Stimulated activated naive B cell treated with anti-CD40 and anti-IgM and Interleukin-4, amounts not matched to agents 10 μg/mL and 1 μg/mL and 100 μg/mL, for 72 hours (primary cell): ENCODE measurements at regions not wholly inside any gene's neighbourhood (a gene's known extent, or its start where the extent isn't known, plus 50 kb on each side); places are given as distances from the start of the nearest gene placed in this dataset.
"Not testable (repeated sequence)": the region's sequence is repeated elsewhere in the genome, so short reads cannot be mapped to it uniquely, and the experiment has no call there.

Experiments
- ATAC-seq, 2 donors: fragments of 150-1000 bp; cut with Tn5 transposase; replicated peaks; 2 replicates each; pipeline ENCODE4 v1.10.0; 2021; ENCODE audit warnings: moderate library complexity in 1 of 2
- DNase-seq: peaks from one replicate; pipeline ENCODE4 v3.0.0; 2021
- H3K27ac Mint-ChIP-seq: one replicate; pipeline ENCODE4 v1.8.0; 2022; ENCODE audit warnings: mild to moderate bottlenecking, mixed read lengths
- H3K27me3 Mint-ChIP-seq, 2 donors: one replicate each; pipeline ENCODE4 v1.8.0; 2022; ENCODE audit warnings: mixed read lengths in 2 of 2
- H3K36me3 Mint-ChIP-seq, 2 donors: one replicate each; pipeline ENCODE4 v1.8.0; 2022; ENCODE audit warnings: mixed read lengths in 2 of 2, mild to moderate bottlenecking in 1 of 2
- H3K4me1 Mint-ChIP-seq, 2 donors: one replicate each; pipeline ENCODE4 v1.8.0; 2022; ENCODE audit warnings: mixed read lengths in 2 of 2, mild to moderate bottlenecking in 1 of 2
- H3K4me3 Mint-ChIP-seq, 2 donors: one replicate each; pipeline ENCODE4 v1.8.0; 2022; ENCODE audit warnings: mild to moderate bottlenecking in 2 of 2, mixed read lengths in 2 of 2, moderate library complexity in 1 of 2
- H3K9me3 Mint-ChIP-seq, 2 donors: one replicate each; pipeline ENCODE4 v1.8.0; 2022; ENCODE audit warnings: mixed read lengths in 2 of 2, mild to moderate bottlenecking in 1 of 2

GRCh38 chr4:165548702-165549101 is 169.9 kb downstream of the CPE start:
- H3K4me1 Mint-ChIP-seq, result peaks cover 0 to 4% of the 10 kb centered on the region in 2 donors
- H3K9me3 Mint-ChIP-seq, result no peaks in the 10 kb centered on the region
- H3K4me3 Mint-ChIP-seq, result no peak overlapping the region
- peaks cover 0 to 4% of the 10 kb centered on the region in 2 donors for H3K27me3 Mint-ChIP-seq
- DNase-seq (no peak), ATAC-seq (no peak)
- H3K36me3 Mint-ChIP-seq, result no peaks in the 10 kb centered on the region
- no peak overlapping the region for H3K27ac Mint-ChIP-seq

- ATAC-seq (no peak), DNase-seq (no peak)
- Mint-ChIP-seq H3K27ac (no peak overlapping the region), H3K36me3 (no peaks in the 10 kb centered on the region), H3K4me3 (no peak overlapping the region), H3K9me3 (peaks cover 0 to 2% of the 10 kb centered on the region in 2 donors), H3K4me1 (no peaks in the 10 kb centered on the region), H3K27me3 (peaks cover 0 to 4% of the 10 kb centered on the region in 2 donors)
Measured at GRCh38 chr4:165553221-165553810, 174.5 kb downstream of the CPE start.

- Mint-ChIP-seq H3K27ac (no peak overlapping the region), H3K27me3 (peaks cover 0 to 4% of the 10 kb centered on the region in 2 donors), H3K4me1 (no peaks in the 10 kb centered on the region), H3K4me3 (no peak overlapping the region), H3K9me3 (peaks cover 0 to 2% of the 10 kb centered on the region in 2 donors), H3K36me3 (no peaks in the 10 kb centered on the region)
- ATAC-seq, result no peak
- DNase-seq, result no peak
Measured at GRCh38 chr4:165555302-165555701, 176.5 kb downstream of the CPE start.

GRCh38 chr4:165556383-165556782 is 177.6 kb downstream of the CPE start:
- Mint-ChIP-seq H3K4me3 (no peak overlapping the region), H3K4me1 (no peaks in the 10 kb centered on the region), H3K36me3 (no peaks in the 10 kb centered on the region), H3K27ac (no peak overlapping the region), H3K9me3 (peaks cover 0 to 4% of the 10 kb centered on the region in 2 donors), H3K27me3 (peaks cover 0 to 4% of the 10 kb centered on the region in 2 donors)
- DNase-seq (no peak), ATAC-seq (no peak)

- H3K27me3 Mint-ChIP-seq, result no peaks in the 10 kb centered on the region
- ATAC-seq, result no peak
- H3K9me3 Mint-ChIP-seq, result peaks cover 0 to 4% of the 10 kb centered on the region in 2 donors
- no peaks in the 10 kb centered on the region for H3K36me3 Mint-ChIP-seq
- H3K4me3 Mint-ChIP-seq, result no peak overlapping the region
- DNase-seq, result no peak
- H3K27ac Mint-ChIP-seq, result no peak overlapping the region
- no peaks in the 10 kb centered on the region for H3K4me1 Mint-ChIP-seq
Measured at GRCh38 chr4:165560941-165561340, 182.1 kb downstream of the CPE start.

GRCh38 chr4:165563851-165564250 is 185.0 kb downstream of the CPE start:
- no peaks in the 10 kb centered on the region for H3K36me3 Mint-ChIP-seq
- no peaks in the 10 kb centered on the region for H3K27me3 Mint-ChIP-seq
- ATAC-seq (no peak), DNase-seq (no peak)
- H3K27ac Mint-ChIP-seq, result no peak overlapping the region
- peaks cover 0 to 5% of the 10 kb centered on the region in 2 donors for H3K9me3 Mint-ChIP-seq
- H3K4me1 Mint-ChIP-seq, result no peaks in the 10 kb centered on the region
- H3K4me3 Mint-ChIP-seq, result no peak overlapping the region

- Mint-ChIP-seq H3K4me1 (no peaks in the 10 kb centered on the region), H3K36me3 (no peaks in the 10 kb centered on the region), H3K27ac (no peak overlapping the region), H3K27me3 (no peaks in the 10 kb centered on the region), H3K9me3 (peaks cover 0 to 3% of the 10 kb centered on the region in 2 donors), H3K4me3 (no peak overlapping the region)
- no peak for ATAC-seq
- no peak for DNase-seq
Measured at GRCh38 chr4:165569031-165569430, 190.2 kb downstream of the CPE start.

GRCh38 chr4:165571476-165571875 is 192.7 kb downstream of the CPE start:
- not testable (repeated sequence) for DNase-seq, H3K36me3 Mint-ChIP-seq, H3K27me3 Mint-ChIP-seq, H3K27ac Mint-ChIP-seq, H3K4me1 Mint-ChIP-seq, ATAC-seq, H3K4me3 Mint-ChIP-seq, H3K9me3 Mint-ChIP-seq

- Mint-ChIP-seq H3K27me3 (no peaks in the 10 kb centered on the region), H3K4me3 (no peak overlapping the region), H3K4me1 (no peaks in the 10 kb centered on the region), H3K36me3 (no peaks in the 10 kb centered on the region), H3K9me3 (no peaks in the 10 kb centered on the region), H3K27ac (no peak overlapping the region)
- ATAC-seq, result no peak
- no peak for DNase-seq
Measured at GRCh38 chr4:165580351-165580905, 201.6 kb downstream of the CPE start.

- H3K36me3 Mint-ChIP-seq, result no peaks in the 10 kb centered on the region
- ATAC-seq, result no peak
- H3K27ac Mint-ChIP-seq, result no peak overlapping the region
- H3K27me3 Mint-ChIP-seq, result no peaks in the 10 kb centered on the region
- DNase-seq, result no peak
- no peaks in the 10 kb centered on the region for H3K9me3 Mint-ChIP-seq
- H3K4me1 Mint-ChIP-seq, result no peaks in the 10 kb centered on the region
- H3K4me3 Mint-ChIP-seq, result no peak overlapping the region
Measured at GRCh38 chr4:165583341-165583740, 204.5 kb downstream of the CPE start.

GRCh38 chr4:165584916-165585315 is 206.1 kb downstream of the CPE start:
- DNase-seq (no peak), ATAC-seq (no peak)
- H3K27me3 Mint-ChIP-seq, result no peaks in the 10 kb centered on the region
- H3K4me1 Mint-ChIP-seq, result no peaks in the 10 kb centered on the region
- H3K27ac Mint-ChIP-seq, result no peak overlapping the region
- peaks cover 0 to 2% of the 10 kb centered on the region in 2 donors for H3K9me3 Mint-ChIP-seq
- H3K4me3 Mint-ChIP-seq, result no peak overlapping the region
- H3K36me3 Mint-ChIP-seq, result no peaks in the 10 kb centered on the region

- H3K4me3 Mint-ChIP-seq, result no peak overlapping the region
- no peaks in the 10 kb centered on the region for H3K27me3 Mint-ChIP-seq
- DNase-seq, result no peak
- H3K27ac Mint-ChIP-seq, result no peak overlapping the region
- no peak for ATAC-seq
- peaks cover 0 to 4% of the 10 kb centered on the region in 2 donors for H3K9me3 Mint-ChIP-seq
- H3K36me3 Mint-ChIP-seq, result no peaks in the 10 kb centered on the region
- H3K4me1 Mint-ChIP-seq, result no peaks in the 10 kb centered on the region
Measured at GRCh38 chr4:165588534-165589315, 209.9 kb downstream of the CPE start.

- no peaks in the 10 kb centered on the region for H3K4me1 Mint-ChIP-seq
- H3K36me3 Mint-ChIP-seq, result no peaks in the 10 kb centered on the region
- ATAC-seq (no peak), DNase-seq (no peak)
- no peak overlapping the region for H3K4me3 Mint-ChIP-seq
- peaks cover 0 to 4% of the 10 kb centered on the region in 2 donors for H3K9me3 Mint-ChIP-seq
- no peaks in the 10 kb centered on the region for H3K27me3 Mint-ChIP-seq
- H3K27ac Mint-ChIP-seq, result no peak overlapping the region
Measured at GRCh38 chr4:165592386-165592785, 213.6 kb downstream of the CPE start.

- Mint-ChIP-seq H3K9me3 (no peaks in the 10 kb centered on the region), H3K4me1 (no peaks in the 10 kb centered on the region), H3K27me3 (no peaks in the 10 kb centered on the region), H3K4me3 (no peak overlapping the region), H3K27ac (no peak overlapping the region), H3K36me3 (no peaks in the 10 kb centered on the region)
- ATAC-seq, result no peak
- DNase-seq, result no peak
Measured at GRCh38 chr4:165597581-165598480, 219.0 kb downstream of the CPE start.
